ENCODE measurements at regions not wholly inside any gene's neighbourhood (a gene's known extent, or its start where the extent isn't known, plus 50 kb on each side); places are given as distances from the start of the nearest gene placed in this dataset.
"Not testable (repeated sequence)": the region's sequence is repeated elsewhere in the genome, so short reads cannot be mapped to it uniquely, and the experiment has no call there.

DNA sequence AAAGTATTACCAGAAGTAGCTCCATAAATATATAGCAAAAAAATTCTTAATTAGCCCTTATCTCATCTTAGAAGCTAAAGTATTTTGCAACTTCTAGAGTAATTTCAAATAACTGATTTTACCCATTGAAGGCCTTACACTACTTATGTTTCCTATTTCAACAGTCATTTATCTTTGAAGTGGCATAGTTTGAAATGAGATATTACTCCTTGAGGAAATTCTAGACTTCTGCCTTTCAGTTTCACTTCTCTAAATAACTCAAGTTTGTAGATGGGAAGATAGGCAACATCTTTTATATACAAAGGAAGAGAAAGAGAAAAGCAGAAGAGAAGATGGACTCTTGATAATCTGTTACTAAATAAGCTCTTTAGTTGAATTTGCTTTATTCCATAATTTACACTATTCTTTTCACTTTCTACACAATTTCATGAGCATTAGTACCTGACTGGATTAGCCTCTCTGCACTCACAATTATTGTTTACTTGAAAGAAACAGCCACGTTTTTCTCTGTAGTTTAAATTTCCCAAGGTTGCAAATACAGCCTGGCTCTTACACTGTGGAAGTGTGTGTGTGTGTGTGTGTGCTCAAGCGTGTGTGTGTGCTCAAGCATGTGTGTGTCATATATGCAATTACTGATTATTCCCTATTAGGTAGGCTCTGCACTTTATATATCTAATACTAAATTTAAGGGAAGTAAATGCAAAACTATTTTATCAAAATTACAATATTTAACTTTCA is 60.6 kb upstream of the EMB start:
- H3K9ac ChIP-seq (ENCODE audit: low read length) = no peak overlapping the region
- H3K4me1 ChIP-seq (ENCODE audit: control insufficient read depth, low read depth, low read length) = no peaks in the 10 kb centered on the region
- no peak overlapping the region for H2BK5ac ChIP-seq (ENCODE audit: low read length)
- H3K4ac ChIP-seq (ENCODE audit: low read depth, low read length) = no peak overlapping the region
- DNase-seq = no peak
- H3K23ac ChIP-seq (ENCODE audit: low read length) = no peak overlapping the region
- H3K4me3 ChIP-seq (ENCODE audit: low read length) = no peak overlapping the region
- no CpG with 5 or more reads among the region's 2 CpGs for WGBS (ENCODE audit: extremely low coverage, insufficient coverage, low lambda C conversion rate)
- no peak overlapping the region for H3K18ac ChIP-seq (ENCODE audit: low read length)
- H3K4me2 ChIP-seq (ENCODE audit: low read length) = no peak overlapping the region
- H3K79me1 ChIP-seq (ENCODE audit: low read length) = no peaks in the 10 kb centered on the region
- no peak overlapping the region for H4K8ac ChIP-seq (ENCODE audit: low read depth, low read length)
- H3K79me2 ChIP-seq (ENCODE audit: control insufficient read depth, insufficient read depth, low read length) = no peaks in the 10 kb centered on the region
- H2BK15ac ChIP-seq (replicated peaks; ENCODE audit: low read depth) = no peak overlapping the region
- H3K27me3 ChIP-seq (ENCODE audit: insufficient read depth, low read length, poor library complexity) = no peaks in the 10 kb centered on the region
- H3K36me3 ChIP-seq (ENCODE audit: control insufficient read depth, insufficient read depth, low read length) = no peaks in the 10 kb centered on the region
- H2BK120ac ChIP-seq (ENCODE audit: low read depth, low read length) = no peak overlapping the region
- H3K27ac ChIP-seq (ENCODE audit: low read depth, low read length) = no peak overlapping the region
- H4K5ac ChIP-seq (ENCODE audit: low read length) = no peak overlapping the region
- no peak overlapping the region for H2AK5ac ChIP-seq (ENCODE audit: low read length)
- no peak overlapping the region for H3K56ac ChIP-seq (ENCODE audit: low read length)

GRCh38 chr5:50513028-50513457 is 72.0 kb upstream of the EMB start:
- not testable (repeated sequence) for H2BK15ac ChIP-seq (replicated peaks; ENCODE audit: low read depth); H4K8ac ChIP-seq (ENCODE audit: low read depth, low read length); H3K27me3 ChIP-seq (ENCODE audit: insufficient read depth, low read length, poor library complexity); H2AK5ac ChIP-seq (ENCODE audit: low read length); H3K36me3 ChIP-seq (ENCODE audit: control insufficient read depth, insufficient read depth, low read length); H3K18ac ChIP-seq (ENCODE audit: low read length); H3K4me1 ChIP-seq (ENCODE audit: control insufficient read depth, low read depth, low read length); H3K4ac ChIP-seq (ENCODE audit: low read depth, low read length); H2BK5ac ChIP-seq (ENCODE audit: low read length); H3K4me2 ChIP-seq (ENCODE audit: low read length); H3K79me2 ChIP-seq (ENCODE audit: control insufficient read depth, insufficient read depth, low read length); H3K4me3 ChIP-seq (ENCODE audit: low read length); H3K23ac ChIP-seq (ENCODE audit: low read length); H2BK120ac ChIP-seq (ENCODE audit: low read depth, low read length); DNase-seq; H3K27ac ChIP-seq (ENCODE audit: low read depth, low read length); H3K56ac ChIP-seq (ENCODE audit: low read length); H3K79me1 ChIP-seq (ENCODE audit: low read length); H3K9ac ChIP-seq (ENCODE audit: low read length); H4K5ac ChIP-seq (ENCODE audit: low read length)

DNA sequence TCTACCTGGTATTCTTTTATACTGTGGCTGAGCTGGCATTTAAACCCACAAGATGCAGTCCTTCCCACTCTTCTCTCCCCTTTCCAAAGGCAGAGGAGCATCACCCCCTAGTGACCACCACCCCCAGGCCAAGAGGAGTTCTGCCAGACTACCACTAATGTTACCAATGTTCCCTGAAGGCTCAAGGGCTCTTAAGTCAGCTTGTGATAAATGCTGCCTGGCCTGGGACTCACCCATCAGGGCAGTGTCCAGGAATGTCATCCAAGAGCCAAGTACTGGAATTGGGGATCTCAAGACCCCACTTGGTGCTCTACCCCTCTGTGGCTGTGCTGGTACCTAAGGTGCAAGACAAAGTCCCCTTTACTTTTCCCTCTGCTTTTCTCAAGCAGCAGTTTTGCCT is 80.0 kb upstream of the EMB start:
- H3K4me3 ChIP-seq (ENCODE audit: low read length); H3K79me2 ChIP-seq (ENCODE audit: control insufficient read depth, insufficient read depth, low read length); H3K27me3 ChIP-seq (ENCODE audit: insufficient read depth, low read length, poor library complexity); H2BK120ac ChIP-seq (ENCODE audit: low read depth, low read length); H3K27ac ChIP-seq (ENCODE audit: low read depth, low read length); H4K5ac ChIP-seq (ENCODE audit: low read length); H4K8ac ChIP-seq (ENCODE audit: low read depth, low read length); H3K36me3 ChIP-seq (ENCODE audit: control insufficient read depth, insufficient read depth, low read length); H3K4me2 ChIP-seq (ENCODE audit: low read length); H3K23ac ChIP-seq (ENCODE audit: low read length); H2BK15ac ChIP-seq (replicated peaks; ENCODE audit: low read depth); H3K4ac ChIP-seq (ENCODE audit: low read depth, low read length); H2AK5ac ChIP-seq (ENCODE audit: low read length); H3K18ac ChIP-seq (ENCODE audit: low read length); H3K4me1 ChIP-seq (ENCODE audit: control insufficient read depth, low read depth, low read length); H3K79me1 ChIP-seq (ENCODE audit: low read length); DNase-seq; H2BK5ac ChIP-seq (ENCODE audit: low read length); H3K56ac ChIP-seq (ENCODE audit: low read length); H3K9ac ChIP-seq (ENCODE audit: low read length): not testable (repeated sequence)

DNA sequence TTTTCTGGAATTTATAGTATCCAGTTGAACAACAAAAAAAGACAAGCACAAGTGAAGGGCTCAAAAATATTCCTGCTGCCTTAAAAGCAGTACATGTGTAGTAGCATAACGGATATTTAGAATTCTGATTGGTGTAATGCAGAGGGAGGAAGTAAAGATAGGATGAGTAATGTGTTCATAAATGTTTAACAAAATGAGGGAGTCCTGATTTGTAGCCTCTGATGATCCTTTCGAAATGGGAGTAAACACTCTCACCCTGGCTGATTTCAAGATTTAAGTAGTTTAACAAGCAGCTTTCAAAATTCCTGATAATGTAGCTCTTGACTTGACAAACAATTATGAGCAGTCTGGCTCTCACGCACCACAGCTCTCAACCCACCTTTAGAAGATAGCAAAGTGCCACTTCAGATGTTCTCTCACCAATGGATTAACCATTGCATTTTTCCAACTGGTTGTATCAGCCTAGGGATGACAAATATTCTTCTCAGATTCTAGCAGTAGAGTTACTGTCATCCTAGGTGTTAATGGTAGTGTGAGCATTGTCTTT is 86.5 kb upstream of the EMB start:
- not testable (repeated sequence) for H2BK15ac ChIP-seq (replicated peaks; ENCODE audit: low read depth); H4K8ac ChIP-seq (ENCODE audit: low read depth, low read length); H2BK5ac ChIP-seq (ENCODE audit: low read length); H3K4me1 ChIP-seq (ENCODE audit: control insufficient read depth, low read depth, low read length); H3K79me2 ChIP-seq (ENCODE audit: control insufficient read depth, insufficient read depth, low read length); H3K9ac ChIP-seq (ENCODE audit: low read length); H3K18ac ChIP-seq (ENCODE audit: low read length); H3K23ac ChIP-seq (ENCODE audit: low read length); H3K4me2 ChIP-seq (ENCODE audit: low read length); H4K5ac ChIP-seq (ENCODE audit: low read length); H3K36me3 ChIP-seq (ENCODE audit: control insufficient read depth, insufficient read depth, low read length); H3K4me3 ChIP-seq (ENCODE audit: low read length); H3K79me1 ChIP-seq (ENCODE audit: low read length); H3K27ac ChIP-seq (ENCODE audit: low read depth, low read length); H3K27me3 ChIP-seq (ENCODE audit: insufficient read depth, low read length, poor library complexity); H3K56ac ChIP-seq (ENCODE audit: low read length); H2BK120ac ChIP-seq (ENCODE audit: low read depth, low read length); H3K4ac ChIP-seq (ENCODE audit: low read depth, low read length); H2AK5ac ChIP-seq (ENCODE audit: low read length); DNase-seq
- no CpG with 5 or more reads among the region's 3 CpGs for WGBS (ENCODE audit: extremely low coverage, insufficient coverage, low lambda C conversion rate)

DNA sequence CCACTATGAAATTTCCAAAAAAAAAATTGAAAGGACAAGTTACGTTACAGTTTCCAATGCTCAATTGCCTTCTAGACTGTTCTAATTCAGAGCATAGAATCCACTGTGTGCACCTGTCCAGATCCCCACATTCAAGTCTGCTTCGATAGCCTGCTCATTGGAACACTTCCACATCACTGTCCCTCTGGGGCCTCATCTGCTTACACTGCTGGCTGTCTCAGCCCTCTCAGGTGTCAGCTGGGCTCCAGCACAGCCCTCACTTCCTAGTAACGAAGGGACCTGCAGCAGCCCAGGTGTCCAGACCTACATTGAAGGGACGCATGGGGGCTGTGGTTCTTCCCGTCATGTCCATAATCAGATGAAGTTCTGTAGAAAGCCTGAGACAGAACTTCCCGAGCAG is 94.3 kb upstream of the EMB start:
- no peak overlapping the region for H3K4ac ChIP-seq (ENCODE audit: low read depth, low read length)
- H3K27ac ChIP-seq (ENCODE audit: low read depth, low read length) = no peak overlapping the region
- H2BK120ac ChIP-seq (ENCODE audit: low read depth, low read length) = no peak overlapping the region
- H3K18ac ChIP-seq (ENCODE audit: low read length) = no peak overlapping the region
- WGBS (ENCODE audit: extremely low coverage, insufficient coverage, low lambda C conversion rate) = no CpG with 5 or more reads among the region's 6 CpGs
- no peak overlapping the region for H3K4me2 ChIP-seq (ENCODE audit: low read length)
- H4K8ac ChIP-seq (ENCODE audit: low read depth, low read length) = no peak overlapping the region
- H2BK15ac ChIP-seq (replicated peaks; ENCODE audit: low read depth) = no peak overlapping the region
- no peaks in the 10 kb centered on the region for H3K27me3 ChIP-seq (ENCODE audit: insufficient read depth, low read length, poor library complexity)
- H3K56ac ChIP-seq (ENCODE audit: low read length) = no peak overlapping the region
- no peak overlapping the region for H3K4me3 ChIP-seq (ENCODE audit: low read length)
- H2AK5ac ChIP-seq (ENCODE audit: low read length) = no peak overlapping the region
- no peak overlapping the region for H3K9ac ChIP-seq (ENCODE audit: low read length)
- H3K4me1 ChIP-seq (ENCODE audit: control insufficient read depth, low read depth, low read length) = no peaks in the 10 kb centered on the region
- no peaks in the 10 kb centered on the region for H3K36me3 ChIP-seq (ENCODE audit: control insufficient read depth, insufficient read depth, low read length)
- no peak for DNase-seq
- no peak overlapping the region for H4K5ac ChIP-seq (ENCODE audit: low read length)
- no peaks in the 10 kb centered on the region for H3K79me2 ChIP-seq (ENCODE audit: control insufficient read depth, insufficient read depth, low read length)
- no peaks in the 10 kb centered on the region for H3K79me1 ChIP-seq (ENCODE audit: low read length)
- no peak overlapping the region for H3K23ac ChIP-seq (ENCODE audit: low read length)
- no peak overlapping the region for H2BK5ac ChIP-seq (ENCODE audit: low read length)

DNA sequence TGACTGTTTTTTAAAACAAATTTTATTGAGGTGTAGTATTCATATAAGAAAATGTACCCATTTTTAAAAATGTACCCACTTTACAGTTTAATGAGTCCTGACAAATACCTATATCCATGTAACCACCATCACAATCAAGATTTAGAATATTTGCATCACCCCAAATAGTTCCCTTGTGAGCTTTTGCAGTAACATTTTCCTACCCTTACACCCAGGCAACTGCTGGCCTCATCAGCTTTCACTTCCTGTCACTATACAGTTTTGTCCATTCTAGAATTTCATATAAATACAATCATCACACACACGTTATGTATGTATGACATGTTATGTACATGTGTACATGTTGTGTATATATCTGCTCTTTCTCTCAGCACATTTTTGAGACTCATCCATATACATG is 96.4 kb upstream of the EMB start:
- H3K27ac ChIP-seq (ENCODE audit: low read depth, low read length); H3K23ac ChIP-seq (ENCODE audit: low read length); H2BK15ac ChIP-seq (replicated peaks; ENCODE audit: low read depth); H2BK120ac ChIP-seq (ENCODE audit: low read depth, low read length); H3K18ac ChIP-seq (ENCODE audit: low read length); DNase-seq; H3K27me3 ChIP-seq (ENCODE audit: insufficient read depth, low read length, poor library complexity); H2BK5ac ChIP-seq (ENCODE audit: low read length); H3K4me3 ChIP-seq (ENCODE audit: low read length); H3K4me1 ChIP-seq (ENCODE audit: control insufficient read depth, low read depth, low read length); H3K4ac ChIP-seq (ENCODE audit: low read depth, low read length); H3K56ac ChIP-seq (ENCODE audit: low read length); H3K4me2 ChIP-seq (ENCODE audit: low read length); H3K79me2 ChIP-seq (ENCODE audit: control insufficient read depth, insufficient read depth, low read length); H3K9ac ChIP-seq (ENCODE audit: low read length); H3K36me3 ChIP-seq (ENCODE audit: control insufficient read depth, insufficient read depth, low read length); H4K5ac ChIP-seq (ENCODE audit: low read length); H3K79me1 ChIP-seq (ENCODE audit: low read length); H4K8ac ChIP-seq (ENCODE audit: low read depth, low read length); H2AK5ac ChIP-seq (ENCODE audit: low read length): not testable (repeated sequence)
- WGBS (ENCODE audit: extremely low coverage, insufficient coverage, low lambda C conversion rate) = no CpG with 5 or more reads among the region's 1 CpG
